ENCODE measurements at regions not wholly inside any gene's neighbourhood (a gene's known extent, or its start where the extent isn't known, plus 50 kb on each side); places are given as distances from the start of the nearest gene placed in this dataset.

- no peaks in the 10 kb centered on the region for H3K4me1 ChIP-seq
- no peak overlapping the region for H3K4me3 ChIP-seq
- no peaks in the 10 kb centered on the region for H3K36me3 ChIP-seq
- DNase-seq = no peak
- H3K9me3 ChIP-seq = no peaks in the 10 kb centered on the region
- H3K27ac ChIP-seq = no peak overlapping the region
- no peak overlapping the region for H3K9ac ChIP-seq (ENCODE audit: low read depth in 2 of 2, low read length in 2 of 2)
- intact Hi-C loops (cut with DNase I) = no loop called here
- TF ChIP-seq, protein P1, sequence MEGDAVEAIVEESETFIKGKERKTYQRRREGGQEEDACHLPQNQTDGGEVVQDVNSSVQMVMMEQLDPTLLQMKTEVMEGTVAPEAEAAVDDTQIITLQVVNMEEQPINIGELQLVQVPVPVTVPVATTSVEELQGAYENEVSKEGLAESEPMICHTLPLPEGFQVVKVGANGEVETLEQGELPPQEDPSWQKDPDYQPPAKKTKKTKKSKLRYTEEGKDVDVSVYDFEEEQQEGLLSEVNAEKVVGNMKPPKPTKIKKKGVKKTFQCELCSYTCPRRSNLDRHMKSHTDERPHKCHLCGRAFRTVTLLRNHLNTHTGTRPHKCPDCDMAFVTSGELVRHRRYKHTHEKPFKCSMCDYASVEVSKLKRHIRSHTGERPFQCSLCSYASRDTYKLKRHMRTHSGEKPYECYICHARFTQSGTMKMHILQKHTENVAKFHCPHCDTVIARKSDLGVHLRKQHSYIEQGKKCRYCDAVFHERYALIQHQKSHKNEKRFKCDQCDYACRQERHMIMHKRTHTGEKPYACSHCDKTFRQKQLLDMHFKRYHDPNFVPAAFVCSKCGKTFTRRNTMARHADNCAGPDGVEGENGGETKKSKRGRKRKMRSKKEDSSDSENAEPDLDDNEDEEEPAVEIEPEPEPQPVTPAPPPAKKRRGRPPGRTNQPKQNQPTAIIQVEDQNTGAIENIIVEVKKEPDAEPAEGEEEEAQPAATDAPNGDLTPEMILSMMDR (IDR thresholded peaks at IDR 0.05) = no peak
- H3K27me3 ChIP-seq = no peaks in the 10 kb centered on the region
These were observed 271.4 kb downstream of the CSNK1G3 start for GRCh38 chr5:123783421-123783820.

DNA sequence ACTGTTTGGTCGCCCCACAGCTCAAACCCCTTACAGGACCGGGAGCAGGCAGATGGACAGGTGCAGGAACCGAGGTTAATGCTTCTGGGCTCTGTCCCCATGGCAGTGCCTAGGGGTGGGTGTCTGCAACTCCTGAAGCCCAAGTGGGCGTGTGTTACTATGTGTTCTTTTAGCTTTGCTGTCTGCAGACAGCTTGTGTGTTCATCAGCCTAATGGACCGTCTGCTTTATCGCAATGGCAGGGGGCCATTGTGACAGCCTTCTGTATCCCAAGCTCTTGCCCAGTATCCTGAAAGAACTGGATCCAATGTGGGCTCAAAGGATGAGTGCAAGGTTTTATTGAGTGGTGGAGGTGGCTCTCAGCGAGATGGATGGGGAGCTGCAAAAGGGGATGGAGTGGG, 266.7 kb downstream of the CSNK1G3 start:
- Histone ChIP-seq H3K4me1 (no peaks in the 10 kb centered on the region), H3K9ac (ENCODE audit: low read depth in 2 of 2, low read length in 2 of 2) (no peak overlapping the region), H3K36me3 (no peaks in the 10 kb centered on the region), H3K9me3 (no peaks in the 10 kb centered on the region), H3K27me3 (no peaks in the 10 kb centered on the region), H3K4me3 (no peak overlapping the region), H3K27ac (no peak overlapping the region)
- intact Hi-C loops (cut with DNase I) = no loop called here
- TF ChIP-seq, protein P1 (IDR thresholded peaks at IDR 0.05) = no peak
- DNase-seq = no peak

DNA sequence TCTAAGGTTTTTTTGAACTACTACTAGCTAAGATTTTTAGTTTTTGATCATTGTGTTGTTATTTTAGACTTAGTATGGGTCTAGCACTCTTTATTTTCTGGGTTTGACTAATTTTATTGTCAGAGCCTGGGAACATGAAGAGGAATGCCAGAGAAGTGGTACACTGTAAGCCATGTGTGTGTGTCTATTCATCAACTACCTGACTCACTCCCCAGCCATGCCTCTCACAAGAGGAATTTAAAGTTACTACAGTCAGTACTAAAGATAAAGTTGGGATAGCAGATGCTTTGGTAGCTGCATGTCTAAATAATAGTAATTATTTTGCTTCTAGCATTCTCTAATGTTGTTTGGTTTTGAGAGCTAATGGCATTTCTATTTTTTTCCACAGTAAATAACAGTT, 264.8 kb downstream of the CSNK1G3 start:
- intact Hi-C loops (cut with DNase I) = no loop called here
- TF ChIP-seq, protein P1 (IDR thresholded peaks at IDR 0.05) = no peak
- H3K4me3 ChIP-seq = no peak overlapping the region
- no peaks in the 10 kb centered on the region for H3K36me3 ChIP-seq
- no peak for DNase-seq
- H3K9me3 ChIP-seq = no peaks in the 10 kb centered on the region
- H3K27me3 ChIP-seq = no peaks in the 10 kb centered on the region
- H3K27ac ChIP-seq = no peak overlapping the region
- no peaks in the 10 kb centered on the region for H3K4me1 ChIP-seq
- no peak overlapping the region for H3K9ac ChIP-seq (ENCODE audit: low read depth in 2 of 2, low read length in 2 of 2)

DNA sequence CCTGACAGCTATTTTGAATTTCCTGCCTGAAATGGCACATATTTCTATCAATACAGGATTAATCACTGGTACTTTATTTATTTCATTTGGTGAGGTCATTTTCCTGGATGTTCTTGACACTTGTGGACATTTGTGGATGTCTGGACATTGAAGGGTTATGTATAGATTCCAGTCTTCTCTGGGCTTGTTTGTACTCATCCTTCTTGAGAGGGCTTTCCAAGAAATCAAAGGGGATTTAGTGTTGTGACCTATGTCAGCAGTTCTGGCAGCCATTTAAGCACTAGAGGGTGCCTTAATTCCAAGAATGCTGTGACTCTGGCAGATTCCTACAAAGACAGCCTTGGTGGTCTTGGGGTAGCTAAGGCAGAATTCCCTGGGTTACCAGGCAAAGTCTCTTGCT, 259.7 kb downstream of the CSNK1G3 start:
- intact Hi-C loops (cut with DNase I) = no loop called here
- TF ChIP-seq, protein P1 (IDR thresholded peaks at IDR 0.05) = no peak
- H3K4me1 ChIP-seq = no peaks in the 10 kb centered on the region
- H3K36me3 ChIP-seq = no peaks in the 10 kb centered on the region
- H3K9ac ChIP-seq (ENCODE audit: low read depth in 2 of 2, low read length in 2 of 2) = no peak overlapping the region
- H3K9me3 ChIP-seq = no peaks in the 10 kb centered on the region
- H3K4me3 ChIP-seq = no peak overlapping the region
- H3K27ac ChIP-seq = no peak overlapping the region
- H3K27me3 ChIP-seq = no peaks in the 10 kb centered on the region
- no peak for DNase-seq

GRCh38 chr5:123763201-123763600, 251.2 kb downstream of the CSNK1G3 start:
- TF ChIP-seq, protein P1 (IDR thresholded peaks at IDR 0.05) = no peak
- H3K27me3 ChIP-seq = no peaks in the 10 kb centered on the region
- no peaks in the 10 kb centered on the region for H3K9me3 ChIP-seq
- H3K9ac ChIP-seq (ENCODE audit: low read depth in 2 of 2, low read length in 2 of 2) = no peak overlapping the region
- no peak overlapping the region for H3K4me3 ChIP-seq
- no peak overlapping the region for H3K27ac ChIP-seq
- H3K4me1 ChIP-seq = no peaks in the 10 kb centered on the region
- no peak for DNase-seq
- H3K36me3 ChIP-seq = no peaks in the 10 kb centered on the region
- intact Hi-C loops (cut with DNase I) = no loop called here

DNA sequence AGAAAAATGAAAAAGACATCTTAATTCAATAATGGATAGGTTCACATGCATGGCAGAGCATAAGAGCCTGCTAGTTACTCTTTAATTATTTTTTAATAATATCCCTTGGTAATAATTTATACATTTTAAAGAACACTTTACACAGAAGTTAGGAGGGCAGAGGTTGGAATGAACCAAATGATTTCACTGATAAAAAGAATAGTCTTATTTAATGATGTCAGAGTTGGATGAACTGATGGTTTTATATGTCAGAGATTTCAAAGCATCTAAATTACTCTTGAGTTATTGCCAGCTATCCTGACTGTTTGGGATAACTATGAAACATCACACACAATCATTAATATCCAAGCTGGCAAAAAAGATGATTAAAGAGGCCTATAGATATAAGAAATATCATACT, 244.8 kb downstream of the CSNK1G3 start:
- no peaks in the 10 kb centered on the region for H3K36me3 ChIP-seq
- TF ChIP-seq, protein P1 (IDR thresholded peaks at IDR 0.05) = no peak
- no peaks in the 10 kb centered on the region for H3K27me3 ChIP-seq
- no peaks in the 10 kb centered on the region for H3K4me1 ChIP-seq
- DNase-seq = no peak
- no peak overlapping the region for H3K4me3 ChIP-seq
- H3K9ac ChIP-seq (ENCODE audit: low read depth in 2 of 2, low read length in 2 of 2) = no peak overlapping the region
- intact Hi-C loops (cut with DNase I) = no loop called here
- no peak overlapping the region for H3K27ac ChIP-seq
- no peaks in the 10 kb centered on the region for H3K9me3 ChIP-seq

All from colonic mucosa (tissue), 4 donors.